Heart left ventricle (tissue), 13 donors: ENCODE measurements at regions not wholly inside any gene's neighbourhood (a gene's known extent, or its start where the extent isn't known, plus 50 kb on each side); places are given as distances from the start of the nearest gene placed in this dataset.

ENCODE experiments used
- POLR2A ChIP-seq, 2 donors: fragments of 450-650 bp; IDR thresholded peaks; one replicate each; pipeline ENCODE4 v1.6.1; 2017; ENCODE audit warnings: antibody characterized with exemption in 2 of 2, mild to moderate bottlenecking in 2 of 2, moderate library complexity in 2 of 2
- TF ChIP-seq, protein P1 (sequence below), 12 donors: fragments of 200-600 bp; sonication (generic) in 4 of 12; IDR thresholded peaks; one replicate each; pipeline versions ENCODE4 v1.5.0 to v1.8.0; 2018 to 2022; ENCODE audit warnings: antibody characterized with exemption in 12 of 12, mild to moderate bottlenecking in 5 of 12
- donor health status: ischemic (EF 13 %, LVEDD 7.1; RV severe dilation, severe dysfunction).
- donor health status: DM: no; HTN: yes; CAD: no.
- donor health status: DM: no; HTN: no; CAD: no.
- donor health status: ischemic (EF 25% LVEDD 6.9; RV normal size, moderate dysfunction).
- donor health status: ischemic (EF 25% LVEDD 5.7; RV mildly dilated, moderate dysfunction).
- donor health status: ischemic (EF 35%, LVEDD 5.7; RV mildly dilated, moderate dysfunction).
- donor health status: nonischemic (EF 11% LVEDD 7.7; RV severe dilation, severe dysfunction).
- donor health status: DM: yes; HTN: yes; CAD: no.
- donor health status: PGD.
- donor health status: ischemic (EF 29% LVEDD 5.4; RV normal size, mild dysfunction).
- donor health status: nonischemic (EF 23%, LVEDD 6.1; RV moderate dilation, normal function).

DNA sequence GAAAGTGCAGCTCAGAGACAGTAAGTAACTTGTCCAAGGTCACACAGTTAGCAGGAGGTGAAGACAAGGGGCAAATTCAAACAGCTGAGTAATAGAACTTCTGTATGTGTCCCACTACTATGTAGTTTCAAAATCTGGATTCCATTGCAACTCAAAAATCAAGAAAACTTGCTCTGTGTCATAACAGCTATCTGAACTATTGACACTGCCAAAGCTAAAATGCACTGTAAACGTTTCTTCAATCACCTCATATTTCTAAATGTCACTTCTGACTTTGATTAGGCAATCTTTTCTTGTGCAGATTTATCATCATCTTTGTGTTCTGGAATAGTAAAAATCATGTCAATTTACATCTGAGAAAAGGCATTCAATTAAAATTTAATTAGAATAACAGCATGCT lies 957.6 kb downstream of the MRPL39 start:
- TF ChIP-seq, protein P1, sequence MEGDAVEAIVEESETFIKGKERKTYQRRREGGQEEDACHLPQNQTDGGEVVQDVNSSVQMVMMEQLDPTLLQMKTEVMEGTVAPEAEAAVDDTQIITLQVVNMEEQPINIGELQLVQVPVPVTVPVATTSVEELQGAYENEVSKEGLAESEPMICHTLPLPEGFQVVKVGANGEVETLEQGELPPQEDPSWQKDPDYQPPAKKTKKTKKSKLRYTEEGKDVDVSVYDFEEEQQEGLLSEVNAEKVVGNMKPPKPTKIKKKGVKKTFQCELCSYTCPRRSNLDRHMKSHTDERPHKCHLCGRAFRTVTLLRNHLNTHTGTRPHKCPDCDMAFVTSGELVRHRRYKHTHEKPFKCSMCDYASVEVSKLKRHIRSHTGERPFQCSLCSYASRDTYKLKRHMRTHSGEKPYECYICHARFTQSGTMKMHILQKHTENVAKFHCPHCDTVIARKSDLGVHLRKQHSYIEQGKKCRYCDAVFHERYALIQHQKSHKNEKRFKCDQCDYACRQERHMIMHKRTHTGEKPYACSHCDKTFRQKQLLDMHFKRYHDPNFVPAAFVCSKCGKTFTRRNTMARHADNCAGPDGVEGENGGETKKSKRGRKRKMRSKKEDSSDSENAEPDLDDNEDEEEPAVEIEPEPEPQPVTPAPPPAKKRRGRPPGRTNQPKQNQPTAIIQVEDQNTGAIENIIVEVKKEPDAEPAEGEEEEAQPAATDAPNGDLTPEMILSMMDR (IDR thresholded peaks at IDR 0.05), result no peak
- no peak for TF ChIP-seq POLR2A (IDR thresholded peaks at IDR 0.05)
